ENCODE measurements at regions not wholly inside any gene's neighbourhood (a gene's known extent, or its start where the extent isn't known, plus 50 kb on each side); places are given as distances from the start of the nearest gene placed in this dataset.
"Not testable (repeated sequence)": the region's sequence is repeated elsewhere in the genome, so short reads cannot be mapped to it uniquely, and the experiment has no call there.

- no peaks in the 10 kb centered on the region for H3K27me3 Mint-ChIP-seq (ENCODE audit: unreplicated experiment)
These were observed 423.2 kb upstream of the RORB start for GRCh38 chr9:74073897-74074296.

GRCh38 chr9:74078647-74079046, 418.5 kb upstream of the RORB start:
- H3K9me3 Mint-ChIP-seq (ENCODE audit: unreplicated experiment), result no peaks in the 10 kb centered on the region
- no peak overlapping the region for H3K27ac Mint-ChIP-seq (ENCODE audit: unreplicated experiment)
- H3K4me1 Mint-ChIP-seq (ENCODE audit: unreplicated experiment), result no peaks in the 10 kb centered on the region
- no peaks in the 10 kb centered on the region for H3K27me3 Mint-ChIP-seq (ENCODE audit: unreplicated experiment)
- no peak for DNase-seq (ENCODE audit: low spot score)
- TF ChIP-seq, protein P1, sequence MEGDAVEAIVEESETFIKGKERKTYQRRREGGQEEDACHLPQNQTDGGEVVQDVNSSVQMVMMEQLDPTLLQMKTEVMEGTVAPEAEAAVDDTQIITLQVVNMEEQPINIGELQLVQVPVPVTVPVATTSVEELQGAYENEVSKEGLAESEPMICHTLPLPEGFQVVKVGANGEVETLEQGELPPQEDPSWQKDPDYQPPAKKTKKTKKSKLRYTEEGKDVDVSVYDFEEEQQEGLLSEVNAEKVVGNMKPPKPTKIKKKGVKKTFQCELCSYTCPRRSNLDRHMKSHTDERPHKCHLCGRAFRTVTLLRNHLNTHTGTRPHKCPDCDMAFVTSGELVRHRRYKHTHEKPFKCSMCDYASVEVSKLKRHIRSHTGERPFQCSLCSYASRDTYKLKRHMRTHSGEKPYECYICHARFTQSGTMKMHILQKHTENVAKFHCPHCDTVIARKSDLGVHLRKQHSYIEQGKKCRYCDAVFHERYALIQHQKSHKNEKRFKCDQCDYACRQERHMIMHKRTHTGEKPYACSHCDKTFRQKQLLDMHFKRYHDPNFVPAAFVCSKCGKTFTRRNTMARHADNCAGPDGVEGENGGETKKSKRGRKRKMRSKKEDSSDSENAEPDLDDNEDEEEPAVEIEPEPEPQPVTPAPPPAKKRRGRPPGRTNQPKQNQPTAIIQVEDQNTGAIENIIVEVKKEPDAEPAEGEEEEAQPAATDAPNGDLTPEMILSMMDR (IDR thresholded peaks at IDR 0.05; ENCODE audit: unreplicated experiment), result no peak
- H3K36me3 Mint-ChIP-seq (ENCODE audit: low read depth, unreplicated experiment), result no peaks in the 10 kb centered on the region
- no peak overlapping the region for H3K4me3 Mint-ChIP-seq (ENCODE audit: unreplicated experiment)

More at GRCh38 chr9:74073897-74074296, 423.2 kb upstream of the RORB start:
- H3K4me1 Mint-ChIP-seq (ENCODE audit: unreplicated experiment), result no peaks in the 10 kb centered on the region
- H3K36me3 Mint-ChIP-seq (ENCODE audit: low read depth, unreplicated experiment), result no peaks in the 10 kb centered on the region
- H3K9me3 Mint-ChIP-seq (ENCODE audit: unreplicated experiment), result no peaks in the 10 kb centered on the region
- no peak overlapping the region for H3K4me3 Mint-ChIP-seq (ENCODE audit: unreplicated experiment)
- no peak overlapping the region for H3K27ac Mint-ChIP-seq (ENCODE audit: unreplicated experiment)
- TF ChIP-seq, protein P1 (IDR thresholded peaks at IDR 0.05; ENCODE audit: unreplicated experiment), result no peak
- DNase-seq (ENCODE audit: low spot score), result no peak

GRCh38 chr9:74080652-74081051, 416.5 kb upstream of the RORB start:
- H3K36me3 Mint-ChIP-seq (ENCODE audit: low read depth, unreplicated experiment); H3K4me1 Mint-ChIP-seq (ENCODE audit: unreplicated experiment): not testable (repeated sequence)

GRCh38 chr9:74083681-74084433, 413.3 kb upstream of the RORB start:
- DNase-seq (ENCODE audit: low spot score), result no peak
- H3K27me3 Mint-ChIP-seq (ENCODE audit: unreplicated experiment), result peaks cover 9% of the 10 kb centered on the region
- H3K4me3 Mint-ChIP-seq (ENCODE audit: unreplicated experiment), result no peak overlapping the region
- no peaks in the 10 kb centered on the region for H3K9me3 Mint-ChIP-seq (ENCODE audit: unreplicated experiment)
- TF ChIP-seq, protein P1 (IDR thresholded peaks at IDR 0.05; ENCODE audit: unreplicated experiment), result no peak
- H3K4me1 Mint-ChIP-seq (ENCODE audit: unreplicated experiment), result peaks cover 10% of the 10 kb centered on the region
- H3K36me3 Mint-ChIP-seq (ENCODE audit: low read depth, unreplicated experiment), result no peaks in the 10 kb centered on the region
- H3K27ac Mint-ChIP-seq (ENCODE audit: unreplicated experiment), result no peak overlapping the region

More at GRCh38 chr9:74080652-74081051, 416.5 kb upstream of the RORB start:
- not testable (repeated sequence) for H3K27me3 Mint-ChIP-seq (ENCODE audit: unreplicated experiment); H3K27ac Mint-ChIP-seq (ENCODE audit: unreplicated experiment); DNase-seq (ENCODE audit: low spot score); H3K9me3 Mint-ChIP-seq (ENCODE audit: unreplicated experiment); H3K4me3 Mint-ChIP-seq (ENCODE audit: unreplicated experiment)

GRCh38 chr9:74085384-74086037, 411.6 kb upstream of the RORB start:
- H3K27me3 Mint-ChIP-seq (ENCODE audit: unreplicated experiment); H3K36me3 Mint-ChIP-seq (ENCODE audit: low read depth, unreplicated experiment); H3K9me3 Mint-ChIP-seq (ENCODE audit: unreplicated experiment); DNase-seq (ENCODE audit: low spot score); H3K27ac Mint-ChIP-seq (ENCODE audit: unreplicated experiment): not testable (repeated sequence)
- peak overlapping the region; percentile 83 for H3K4me3 Mint-ChIP-seq (ENCODE audit: unreplicated experiment)
- H3K4me1 Mint-ChIP-seq (ENCODE audit: unreplicated experiment), result peaks cover 10% of the 10 kb centered on the region

- not testable (repeated sequence) for H3K36me3 Mint-ChIP-seq (ENCODE audit: low read depth, unreplicated experiment); H3K27me3 Mint-ChIP-seq (ENCODE audit: unreplicated experiment)
These were observed 406.2 kb upstream of the RORB start for GRCh38 chr9:74090921-74091320.

More at GRCh38 chr9:74090921-74091320, 406.2 kb upstream of the RORB start:
- peak overlapping the region; percentile 14 for H3K27ac Mint-ChIP-seq (ENCODE audit: unreplicated experiment)
- not testable (repeated sequence) for H3K9me3 Mint-ChIP-seq (ENCODE audit: unreplicated experiment); H3K4me3 Mint-ChIP-seq (ENCODE audit: unreplicated experiment); DNase-seq (ENCODE audit: low spot score); H3K4me1 Mint-ChIP-seq (ENCODE audit: unreplicated experiment)
